SU-DHL-6 (cell line): ENCODE measurements at regions not wholly inside any gene's neighbourhood (a gene's known extent, or its start where the extent isn't known, plus 50 kb on each side); places are given as distances from the start of the nearest gene placed in this dataset.

Experiments
- H2AFZ ChIP-seq: fragments of 200-600 bp; sonication (generic); 2 replicates; pipeline ENCODE4 v1.6.1; 2014; ENCODE audit warnings: low read depth, mild to moderate bottlenecking, moderate library complexity, mixed read lengths, antibody characterized with exemption, low read length; ENCODE audit not compliant: severe bottlenecking
- H3F3A ChIP-seq: fragments of 200-600 bp; shearing (Covaris generic); 2 replicates; pipeline ENCODE4 v1.6.0; 2016; ENCODE audit warnings: antibody characterized with exemption, mild to moderate bottlenecking; ENCODE audit not compliant: insufficient read depth
- H3K27ac ChIP-seq: fragments of 200-600 bp; sonication (generic); 2 replicates; pipeline ENCODE4 v1.5.1; 2016; ENCODE audit warnings: low read depth, mild to moderate bottlenecking, low read length, moderate library complexity, mixed read lengths
- H3K27me3 ChIP-seq: fragments of 200-600 bp; sonication (generic), shearing (Covaris generic); 2 replicates; pipeline ENCODE4 v1.6.0; 2014; ENCODE audit warnings: mild to moderate bottlenecking, low read length
- H3K36me3 ChIP-seq: fragments of 200-600 bp; sonication (generic); 2 replicates; pipeline ENCODE4 v1.6.1; 2014; ENCODE audit warnings: mild to moderate bottlenecking, low read length, mixed read lengths
- H3K4me2 ChIP-seq: fragments of 300-600, 200-600 bp; shearing (Covaris generic), sonication (generic); 2 replicates; pipeline ENCODE4 v1.6.0; 2014; ENCODE audit warnings: low read length, low read depth, mild to moderate bottlenecking; ENCODE audit not compliant: poor library complexity, severe bottlenecking
- H3K4me3 ChIP-seq: fragments of 200-600 bp; sonication (generic); 2 replicates; pipeline ENCODE4 v1.5.1; 2014; ENCODE audit warnings: antibody characterized with exemption, low read length, mild to moderate bottlenecking, mixed read lengths; ENCODE audit not compliant: insufficient read depth, poor library complexity, severe bottlenecking
- H3K79me2 ChIP-seq: fragments of 200-600 bp; sonication (generic); 2 replicates; pipeline ENCODE4 v1.6.1; 2014; ENCODE audit warnings: mild to moderate bottlenecking, low read length, moderate library complexity; ENCODE audit not compliant: insufficient read depth
- H3K9ac ChIP-seq: fragments of 200-600 bp; sonication (generic); 2 replicates; pipeline ENCODE4 v1.7.0; 2014; ENCODE audit warnings: mild to moderate bottlenecking, low read length
- H3K9me2 ChIP-seq: fragments of 200-600 bp; sonication (generic); replicated peaks from 2 replicates; pipeline ENCODE4 v1.6.1; 2014; ENCODE audit warnings: low read length; ENCODE audit not compliant: insufficient read depth
- H3K9me3 ChIP-seq: fragments of 200-600 bp; sonication (generic); 2 replicates; pipeline ENCODE4 v1.6.1; 2014; ENCODE audit warnings: low read length, mixed read lengths; ENCODE audit not compliant: insufficient read depth
- H4K20me1 ChIP-seq: fragments of 200-600 bp; sonication (generic); 2 replicates; pipeline ENCODE4 v1.6.1; 2014; ENCODE audit warnings: low read depth, mild to moderate bottlenecking, antibody characterized with exemption, low read length, moderate library complexity, mixed read lengths
- CTCF ChIP-seq: fragments of 200-600 bp; sonication (generic); IDR thresholded peaks from one replicate; pipeline ENCODE4 v1.5.1; 2017; ENCODE audit warnings: antibody characterized with exemption, mild to moderate bottlenecking, low read length, moderate library complexity; ENCODE audit not compliant: insufficient read depth, poor library complexity, severe bottlenecking
- EZH2phosphoT487 ChIP-seq: fragments of 200-600 bp; sonication (generic), shearing (Covaris generic); conservative IDR thresholded peaks from 2 replicates; pipeline ENCODE4 v1.6.1; 2018; ENCODE audit warnings: mild to moderate bottlenecking, antibody characterized with exemption, low read length, moderate library complexity, mixed read lengths

GRCh38 chr6:156589281-156589680 lies 187.9 kb upstream of the ARID1B start:
- Histone ChIP-seq H3K27me3 (no peaks in the 10 kb centered on the region), H3K4me3 (no peak overlapping the region), H3K79me2 (no peaks in the 10 kb centered on the region), H3K9me2 (no peaks in the 10 kb centered on the region), H4K20me1 (no peaks in the 10 kb centered on the region), H3K36me3 (no peaks in the 10 kb centered on the region), H3K27ac (no peak overlapping the region), H2AFZ (no peak overlapping the region), H3F3A (no peaks in the 10 kb centered on the region), H3K4me2 (no peak overlapping the region), H3K9ac (no peak overlapping the region), H3K9me3 (peaks cover 4% of the 10 kb centered on the region; the same call in 1 of the 2 replicates)
- TF ChIP-seq CTCF (no peak), EZH2phosphoT487 (no peak)

GRCh38 chr6:156587751-156588301 lies 189.4 kb upstream of the ARID1B start:
- no peak overlapping the region for H3K27ac ChIP-seq
- H3K9me2 ChIP-seq = no peaks in the 10 kb centered on the region
- H3K4me2 ChIP-seq = no peak overlapping the region
- H3K79me2 ChIP-seq = no peaks in the 10 kb centered on the region
- H3F3A ChIP-seq = no peaks in the 10 kb centered on the region
- H3K4me3 ChIP-seq = no peak overlapping the region
- no peaks in the 10 kb centered on the region for H3K27me3 ChIP-seq
- H4K20me1 ChIP-seq = no peaks in the 10 kb centered on the region
- H3K9me3 ChIP-seq = peaks cover 4% of the 10 kb centered on the region; the same call in 1 of the 2 replicates
- no peak overlapping the region for H2AFZ ChIP-seq
- H3K36me3 ChIP-seq = no peaks in the 10 kb centered on the region
- H3K9ac ChIP-seq = no peak overlapping the region
- TF ChIP-seq EZH2phosphoT487 (no peak), CTCF (no peak)

- Histone ChIP-seq H4K20me1 (no peaks in the 10 kb centered on the region), H3K27ac (no peak overlapping the region), H3K36me3 (no peaks in the 10 kb centered on the region), H3K79me2 (no peaks in the 10 kb centered on the region), H3K9me2 (no peaks in the 10 kb centered on the region), H3K4me3 (no peak overlapping the region), H3K9me3 (peaks cover 4% of the 10 kb centered on the region; the same call in 1 of the 2 replicates), H3K9ac (no peak overlapping the region), H3K4me2 (no peak overlapping the region), H2AFZ (no peak overlapping the region), H3F3A (no peaks in the 10 kb centered on the region), H3K27me3 (no peaks in the 10 kb centered on the region)
- TF ChIP-seq CTCF (no peak), EZH2phosphoT487 (no peak)
Observed at GRCh38 chr6:156587071-156587470, 190.1 kb upstream of the ARID1B start.
